Neuronal stem cell (in vitro differentiated cells): ENCODE measurements at regions not wholly inside any gene's neighbourhood (a gene's known extent, or its start where the extent isn't known, plus 50 kb on each side); places are given as distances from the start of the nearest gene placed in this dataset.
"Not testable (repeated sequence)": the region's sequence is repeated elsewhere in the genome, so short reads cannot be mapped to it uniquely, and the experiment has no call there.

Experiments used
- DNase-seq: peaks from one replicate; pipeline ENCODE4 v3.0.0-alpha.2; 2013; ENCODE audit warnings: low spot score
- H2AFZ ChIP-seq: one replicate; pipeline ENCODE4 v1.6.1; 2013; ENCODE audit warnings: mild to moderate bottlenecking, low read length, inconsistent platforms
- H2AK5ac ChIP-seq: 2 replicates; pipeline ENCODE4 v1.6.1; 2013; ENCODE audit warnings: low read depth, mild to moderate bottlenecking, inconsistent platforms, low read length, moderate library complexity, mixed read lengths
- H2BK120ac ChIP-seq: 2 replicates; pipeline ENCODE4 v1.6.1; 2013; ENCODE audit warnings: low read depth, mild to moderate bottlenecking, inconsistent platforms, low read length, moderate library complexity, mixed read lengths
- H2BK12ac ChIP-seq: one replicate; pipeline ENCODE4 v1.6.1; 2013; ENCODE audit warnings: low read length, inconsistent platforms
- H2BK15ac ChIP-seq: 2 replicates; pipeline ENCODE4 v1.6.1; 2013; ENCODE audit warnings: mild to moderate bottlenecking, low read length, inconsistent platforms, mixed read lengths
- H2BK5ac ChIP-seq: one replicate; pipeline ENCODE4 v1.6.1; 2013; ENCODE audit warnings: inconsistent platforms, mild to moderate bottlenecking, low read length, moderate library complexity
- H3K14ac ChIP-seq: one replicate; pipeline ENCODE4 v1.6.1; 2013; ENCODE audit warnings: low read length, inconsistent platforms
- H3K18ac ChIP-seq: 2 replicates; pipeline ENCODE4 v1.6.1; 2013; ENCODE audit warnings: low read length, inconsistent platforms
- H3K23ac ChIP-seq: 2 replicates; pipeline ENCODE4 v1.6.1; 2013; ENCODE audit warnings: low read depth, mild to moderate bottlenecking, mixed read lengths, low read length, inconsistent platforms; ENCODE audit not compliant: poor library complexity
- H3K27ac ChIP-seq: replicated peaks from 3 replicates; pipeline ENCODE4 v1.5.1; 2013; ENCODE audit warnings: low read length, inconsistent platforms
- H3K27me3 ChIP-seq, 3 experiments: 2 replicates each; pipeline ENCODE4 v1.6.1; 2013; ENCODE audit warnings: low read length in 3 of 3, mild to moderate bottlenecking in 2 of 3, inconsistent platforms in 1 of 3, low read depth in 1 of 3, mixed read lengths in 1 of 3, moderate library complexity in 1 of 3; ENCODE audit not compliant: control insufficient read depth in 3 of 3, insufficient read depth in 3 of 3
- H3K36me3 ChIP-seq, 2 donors: replicated peaks in 1 of 2; 2 replicates each; pipeline ENCODE4 v1.6.1; 2013; ENCODE audit warnings: low read length in 2 of 2; ENCODE audit not compliant: control insufficient read depth in 2 of 2, insufficient read depth in 2 of 2
- H3K4ac ChIP-seq: 2 replicates; pipeline ENCODE4 v1.6.1; 2013; ENCODE audit warnings: inconsistent platforms, mild to moderate bottlenecking, low read length, moderate library complexity
- H3K4me1 ChIP-seq, 2 donors: 1 replicate in 1 of 2; 2 replicates in 1 of 2; pipeline ENCODE4 v1.6.1; 2013; ENCODE audit warnings: low read length in 2 of 2, low read depth in 1 of 2; ENCODE audit not compliant: control insufficient read depth in 2 of 2, insufficient read depth in 1 of 2
- H3K4me2 ChIP-seq: one replicate; pipeline ENCODE4 v1.6.1; 2013; ENCODE audit warnings: mild to moderate bottlenecking, low read length, inconsistent platforms; ENCODE audit not compliant: insufficient read depth, poor library complexity, severe bottlenecking
- H3K4me3 ChIP-seq, 2 donors: 2 replicates each; pipeline ENCODE4 v1.5.1; 2013; ENCODE audit warnings: low read length in 2 of 2, mild to moderate bottlenecking in 2 of 2, inconsistent platforms in 1 of 2, moderate library complexity in 1 of 2
- H3K79me1 ChIP-seq: one replicate; pipeline ENCODE4 v1.6.1; 2013; ENCODE audit warnings: low read depth, mild to moderate bottlenecking, inconsistent platforms, low read length, moderate library complexity
- H3K9ac ChIP-seq: one replicate; pipeline ENCODE4 v1.6.1; 2013; ENCODE audit warnings: mild to moderate bottlenecking, low read depth, low read length, inconsistent platforms; ENCODE audit not compliant: poor library complexity
- H3K9me3 ChIP-seq, 2 donors: replicated peaks in 1 of 2; 2 replicates each; pipeline versions ENCODE3 to v1.6.1; 2013; ENCODE audit warnings: low read length in 2 of 2, mild to moderate bottlenecking in 2 of 2, inconsistent platforms in 1 of 2, low read depth in 1 of 2, mixed read lengths in 1 of 2, moderate library complexity in 1 of 2; ENCODE audit not compliant: control insufficient read depth in 2 of 2, insufficient read depth in 1 of 2
- H4K8ac ChIP-seq: one replicate; pipeline ENCODE4 v1.6.1; 2013; ENCODE audit warnings: low read depth, mild to moderate bottlenecking, inconsistent platforms, low read length, moderate library complexity
- H4K91ac ChIP-seq: one replicate; pipeline ENCODE4 v1.6.1; 2013; ENCODE audit warnings: low read length, low read depth, mild to moderate bottlenecking, inconsistent platforms; ENCODE audit not compliant: poor library complexity
- WGBS, 2 donors: extraction: QIAGEN DNeasy Blood & Tissue Kit; methylation state at CpG; one replicate each; pipeline ENCODE4 v1.1.7; 2013; ENCODE audit warnings: missing lambda C conversion rate in 2 of 2, mixed read lengths in 1 of 2; ENCODE audit not compliant: insufficient read length in 2 of 2, insufficient replicate concordance in 1 of 2; ENCODE audit errors: extremely low coverage in 2 of 2; 5-methylcytosine and 5-hydroxymethylcytosine counted together

- not testable (repeated sequence) for H3K4me1 ChIP-seq, H3K9ac ChIP-seq, H3K4me3 ChIP-seq
Measured at GRCh38 chr1:174078916-174079315, 56.8 kb upstream of the RC3H1 start.

GRCh38 chr1:174077749-174078490 is 55.8 kb upstream of the RC3H1 start:
- Histone ChIP-seq H2AK5ac (no peak overlapping the region), H3K4me3 (peak overlapping the region in 1 of 2 donors; percentile 7), H3K9me3 (no peaks in the 10 kb centered on the region), H2BK12ac (no peak overlapping the region), H3K4ac (no peak overlapping the region), H3K27me3 (no peaks in the 10 kb centered on the region), H2BK15ac (no peak overlapping the region), H3K36me3 (no peaks in the 10 kb centered on the region), H3K4me2 (no peak overlapping the region), H3K27ac (no peak overlapping the region), H3K4me1 (peaks cover 1 to 2% of the 10 kb centered on the region in 2 donors), H3K18ac (no peak overlapping the region), H3K14ac (no peak overlapping the region), H4K8ac (no peak overlapping the region), H4K91ac (no peak overlapping the region), H3K9ac (no peak overlapping the region), H2BK120ac (no peak overlapping the region), H2AFZ (peak overlapping the region; percentile 83), H2BK5ac (no peak overlapping the region), H3K79me1 (no peaks in the 10 kb centered on the region), H3K23ac (no peak overlapping the region)
- DNase-seq: no peak
- WGBS, 2 donors: no CpG with 5 or more reads among the region's 7 CpGs

More at GRCh38 chr1:174078916-174079315, 56.8 kb upstream of the RC3H1 start:
- not testable (repeated sequence) for H2BK15ac ChIP-seq, H2BK120ac ChIP-seq, H2AK5ac ChIP-seq, H3K36me3 ChIP-seq, H3K23ac ChIP-seq, H2AFZ ChIP-seq, H3K27ac ChIP-seq, H2BK12ac ChIP-seq, DNase-seq, H3K14ac ChIP-seq, H3K27me3 ChIP-seq, H3K18ac ChIP-seq, H3K9me3 ChIP-seq, H4K8ac ChIP-seq, H3K4ac ChIP-seq, H2BK5ac ChIP-seq, H4K91ac ChIP-seq, H3K4me2 ChIP-seq, H3K79me1 ChIP-seq
- WGBS, 2 donors: no CpG with 5 or more reads among the region's 5 CpGs

GRCh38 chr1:174075245-174075692 is 53.1 kb upstream of the RC3H1 start:
- no CpG with 5 or more reads among the region's 2 CpGs for WGBS, 2 donors
- no peak overlapping the region for H4K8ac ChIP-seq
- no peak overlapping the region for H3K14ac ChIP-seq

GRCh38 chr1:174074757-174075156 is 52.6 kb upstream of the RC3H1 start:
- Histone ChIP-seq H3K27ac (no peak overlapping the region), H2BK120ac (no peak overlapping the region), H3K23ac (no peak overlapping the region), H3K4ac (no peak overlapping the region), H2BK5ac (no peak overlapping the region), H4K91ac (no peak overlapping the region), H4K8ac (no peak overlapping the region), H3K4me1 (peaks cover 1 to 2% of the 10 kb centered on the region in 2 donors), H3K18ac (no peak overlapping the region), H3K27me3 (no peaks in the 10 kb centered on the region), H3K79me1 (no peaks in the 10 kb centered on the region), H2BK15ac (no peak overlapping the region), H3K4me3 (no peak overlapping the region), H3K14ac (no peak overlapping the region), H2AK5ac (no peak overlapping the region), H3K4me2 (no peak overlapping the region), H3K36me3 (no peaks in the 10 kb centered on the region), H3K9me3 (no peaks in the 10 kb centered on the region), H3K9ac (no peak overlapping the region), H2BK12ac (no peak overlapping the region), H2AFZ (no peak overlapping the region)
- WGBS, 2 donors: no CpG with 5 or more reads among the region's 2 CpGs
- no peak for DNase-seq

More at GRCh38 chr1:174075245-174075692, 53.1 kb upstream of the RC3H1 start:
- Histone ChIP-seq H2AK5ac (no peak overlapping the region), H3K18ac (no peak overlapping the region), H4K91ac (no peak overlapping the region), H3K27me3 (no peaks in the 10 kb centered on the region), H3K4me3 (no peak overlapping the region), H3K4me2 (no peak overlapping the region), H2BK15ac (no peak overlapping the region), H3K9me3 (no peaks in the 10 kb centered on the region), H2AFZ (no peak overlapping the region), H2BK120ac (no peak overlapping the region), H3K27ac (no peak overlapping the region), H3K4ac (no peak overlapping the region), H2BK5ac (no peak overlapping the region), H3K79me1 (no peaks in the 10 kb centered on the region), H3K4me1 (peaks cover 1 to 2% of the 10 kb centered on the region in 2 donors), H2BK12ac (no peak overlapping the region), H3K36me3 (no peaks in the 10 kb centered on the region), H3K23ac (no peak overlapping the region), H3K9ac (no peak overlapping the region)
- DNase-seq: no peak
